HG03342 (cell line): ENCODE measurements at regions not wholly inside any gene's neighbourhood (a gene's known extent, or its start where the extent isn't known, plus 50 kb on each side); places are given as distances from the start of the nearest gene placed in this dataset.

ENCODE experiments used
- ATAC-seq: cut with Tn5 transposase; IDR thresholded peaks from one replicate; pipeline ENCODE4 v1.9.1; 2021; ENCODE audit warnings: mild to moderate bottlenecking, moderate library complexity; ENCODE audit not compliant: unreplicated experiment

GRCh38 chr9:87148331-87149104 lies 201.2 kb upstream of the GAS1 start:
- no peak for ATAC-seq

- ATAC-seq = no peak
Measured at GRCh38 chr9:87149799-87150198, 202.5 kb upstream of the GAS1 start.

- no peak for ATAC-seq
Measured at GRCh38 chr9:87152256-87152655, 204.9 kb upstream of the GAS1 start.

GRCh38 chr9:87156247-87156646 lies 208.9 kb upstream of the GAS1 start:
- ATAC-seq = no peak

- no peak for ATAC-seq
Measured at GRCh38 chr9:87157366-87158031, 210.2 kb upstream of the GAS1 start.

GRCh38 chr9:87158765-87159164 lies 211.5 kb upstream of the GAS1 start:
- ATAC-seq = no peak

GRCh38 chr9:87160148-87161102 lies 213.1 kb upstream of the GAS1 start:
- no peak for ATAC-seq

GRCh38 chr9:87167161-87167560 lies 219.9 kb upstream of the GAS1 start:
- ATAC-seq = no peak

- ATAC-seq = no peak
Measured at GRCh38 chr9:87167582-87167981, 220.3 kb upstream of the GAS1 start.

- ATAC-seq = no peak
Measured at GRCh38 chr9:87178302-87178701, 231.0 kb upstream of the GAS1 start.

- no peak for ATAC-seq
Measured at GRCh38 chr9:87179553-87180340, 232.4 kb upstream of the GAS1 start.

- ATAC-seq = no peak
Measured at GRCh38 chr9:87180361-87180760, 233.1 kb upstream of the GAS1 start.

GRCh38 chr9:87180841-87181240 lies 233.5 kb upstream of the GAS1 start:
- ATAC-seq = no peak

GRCh38 chr9:87181670-87182069 lies 234.4 kb upstream of the GAS1 start:
- no peak for ATAC-seq

- no peak for ATAC-seq
Measured at GRCh38 chr9:87184956-87185642, 237.8 kb upstream of the GAS1 start.

GRCh38 chr9:87187656-87188055 lies 240.3 kb upstream of the GAS1 start:
- ATAC-seq = no peak

- no peak for ATAC-seq
Measured at GRCh38 chr9:87189006-87189405, 241.7 kb upstream of the GAS1 start.

GRCh38 chr9:87193151-87193550 lies 245.8 kb upstream of the GAS1 start:
- ATAC-seq = no peak

GRCh38 chr9:87193925-87194868 lies 246.9 kb upstream of the GAS1 start:
- ATAC-seq = no peak
